HG02588 (cell line): ENCODE measurements at regions not wholly inside any gene's neighbourhood (a gene's known extent, or its start where the extent isn't known, plus 50 kb on each side); places are given as distances from the start of the nearest gene placed in this dataset.
"Not testable (repeated sequence)": the region's sequence is repeated elsewhere in the genome, so short reads cannot be mapped to it uniquely, and the experiment has no call there.

Experiments
- ATAC-seq: cut with Tn5 transposase; IDR thresholded peaks from one replicate; pipeline ENCODE4 v1.9.1; 2021; ENCODE audit warnings: mild to moderate bottlenecking, moderate library complexity; ENCODE audit not compliant: unreplicated experiment

GRCh38 chr3:118075873-118076272, 958.8 kb downstream of the IGSF11 start:
- no peak for ATAC-seq

- no peak for ATAC-seq
Observed at GRCh38 chr3:118077332-118077731, 957.3 kb downstream of the IGSF11 start.

DNA sequence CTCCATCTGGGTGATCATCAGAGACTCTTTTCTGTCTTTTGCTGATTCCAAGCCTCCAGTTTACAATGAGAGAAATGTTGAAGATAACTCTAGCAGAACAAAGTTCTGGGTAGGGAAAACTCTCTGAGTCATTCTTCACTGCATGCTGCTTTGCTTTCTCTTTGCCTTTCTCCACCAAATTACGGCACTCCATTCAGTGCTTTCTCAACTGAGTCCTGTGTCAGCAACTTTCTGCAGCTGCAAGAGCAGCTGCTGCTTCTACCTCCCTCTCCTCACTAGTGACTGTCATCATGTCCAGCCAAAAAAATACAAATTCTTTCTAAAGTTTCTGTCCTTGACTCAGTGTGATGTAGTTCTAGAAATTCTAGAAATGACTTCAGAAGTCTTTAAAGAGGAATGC, 953.8 kb downstream of the IGSF11 start:
- no peak for ATAC-seq

- ATAC-seq = no peak
Observed at GRCh38 chr3:118088696-118089095, 946.0 kb downstream of the IGSF11 start.

GRCh38 chr3:118089563-118089962, 945.1 kb downstream of the IGSF11 start:
- ATAC-seq = no peak

DNA sequence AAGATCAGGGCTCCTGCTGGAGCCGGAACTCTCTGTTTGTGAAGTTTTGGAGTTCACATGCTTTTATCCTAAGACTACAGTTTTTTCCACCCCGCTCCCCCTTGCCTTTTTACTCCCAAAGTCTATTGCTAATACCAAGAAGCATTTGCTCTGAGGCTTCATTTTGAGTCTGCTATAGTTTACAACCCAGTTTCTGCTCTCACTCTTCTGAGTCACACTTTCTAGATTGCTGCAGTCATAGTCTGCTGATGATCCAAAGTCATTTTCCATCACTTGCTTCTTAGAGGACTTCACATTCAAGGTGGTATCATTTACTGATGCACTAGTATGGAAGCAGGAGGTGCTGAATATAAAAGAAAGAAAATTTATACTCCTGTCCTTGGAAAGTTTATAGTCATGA, 937.4 kb downstream of the IGSF11 start:
- ATAC-seq = no peak

DNA sequence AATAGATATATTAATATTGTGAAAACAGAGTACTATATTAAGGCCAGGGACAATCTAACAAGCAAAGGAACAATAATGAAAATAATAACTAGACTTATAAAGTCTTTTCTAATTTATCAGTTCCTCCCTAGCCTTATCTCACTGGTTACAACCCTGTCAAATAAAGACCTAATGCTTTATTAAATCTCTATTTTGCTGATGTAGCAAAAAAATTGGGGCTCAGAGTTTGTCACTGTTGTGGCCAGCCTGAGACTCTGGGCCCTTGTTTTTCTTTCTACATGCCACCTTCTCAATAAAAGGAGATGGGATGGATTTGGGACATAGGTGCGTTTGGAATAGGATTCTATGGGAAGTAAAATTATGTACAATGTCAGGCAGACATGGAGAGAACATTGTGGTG, 937.0 kb downstream of the IGSF11 start:
- no peak for ATAC-seq

GRCh38 chr3:118098827-118099226, 935.8 kb downstream of the IGSF11 start:
- no peak for ATAC-seq

DNA sequence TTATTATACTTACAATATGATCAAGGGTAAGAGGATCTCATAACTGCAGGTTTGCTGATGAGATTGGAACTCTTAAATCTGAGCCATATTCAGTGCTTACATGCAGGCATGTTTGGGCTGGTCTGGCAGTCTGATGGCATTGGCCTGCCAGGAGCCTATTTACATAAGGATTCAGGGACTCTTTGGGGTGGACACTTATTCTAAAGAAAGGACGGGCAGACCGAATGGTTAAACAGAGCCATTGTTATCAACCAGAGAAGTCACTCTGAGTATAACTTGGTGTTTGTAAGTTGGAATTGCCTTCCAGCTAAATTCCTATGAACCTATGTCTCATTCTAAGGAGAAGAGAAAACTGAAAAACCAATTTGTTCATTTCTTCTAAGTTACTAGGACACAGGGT, 932.8 kb downstream of the IGSF11 start:
- no peak for ATAC-seq

DNA sequence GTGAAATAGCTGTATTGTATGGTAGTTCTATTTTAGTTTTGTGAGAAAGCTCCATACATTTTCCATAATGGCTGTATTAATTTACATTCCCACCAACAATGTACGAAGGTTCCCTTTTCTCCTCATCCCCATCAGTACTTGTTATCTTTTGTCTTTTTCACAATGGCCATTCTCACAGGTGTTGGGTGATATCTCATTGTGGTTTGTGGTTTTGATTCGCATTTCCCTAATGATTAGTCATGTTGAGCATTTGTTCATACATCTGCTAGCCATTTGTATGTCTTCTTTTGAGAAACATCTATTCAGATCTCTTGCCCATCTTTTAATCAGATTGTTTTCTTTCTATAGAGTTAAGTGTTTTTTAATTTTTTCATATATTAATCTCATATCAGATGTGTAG, 931.9 kb downstream of the IGSF11 start:
- ATAC-seq = no peak

GRCh38 chr3:118108201-118108600, 926.4 kb downstream of the IGSF11 start:
- ATAC-seq = no peak

DNA sequence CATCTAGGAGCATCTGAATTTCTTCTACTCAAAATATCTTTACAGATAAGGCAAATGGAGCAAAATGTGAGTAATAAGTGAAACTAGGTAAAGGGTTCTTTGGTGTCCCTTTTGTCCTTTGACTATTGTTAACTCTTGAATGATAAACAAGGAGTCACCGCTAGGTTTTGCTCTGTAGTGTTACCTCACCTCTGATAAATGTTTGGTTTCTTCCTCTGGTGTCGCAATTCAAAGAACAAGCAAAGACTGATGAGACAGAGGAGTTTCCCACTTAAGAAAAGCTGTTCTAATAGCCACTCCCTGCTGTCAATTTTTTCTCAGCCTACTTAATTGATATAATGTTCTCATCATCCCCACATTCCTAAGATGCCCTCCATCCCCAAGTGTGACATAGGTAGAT, 925.9 kb downstream of the IGSF11 start:
- ATAC-seq = no peak

- no peak for ATAC-seq
Observed at GRCh38 chr3:118110211-118110610, 924.4 kb downstream of the IGSF11 start.

DNA sequence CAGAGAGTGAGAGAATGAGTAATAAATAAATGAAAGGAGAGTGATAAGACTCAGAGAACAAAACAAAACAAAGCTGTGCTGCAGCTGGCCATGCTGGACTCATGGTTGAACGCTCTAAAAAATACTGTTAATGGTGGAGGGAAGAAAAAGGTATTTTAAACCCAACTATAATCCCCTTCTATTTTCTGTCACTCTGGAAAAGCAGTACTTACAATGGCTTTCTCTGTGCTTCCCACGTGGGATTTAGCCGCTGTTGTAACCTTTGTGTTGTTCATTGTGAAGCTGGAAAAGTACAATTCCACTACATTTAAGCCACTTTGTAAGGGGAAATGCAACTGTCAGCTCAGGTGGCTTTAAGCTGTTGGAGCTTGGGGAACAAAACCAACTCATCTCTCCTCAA, 917.7 kb downstream of the IGSF11 start:
- ATAC-seq = no peak

DNA sequence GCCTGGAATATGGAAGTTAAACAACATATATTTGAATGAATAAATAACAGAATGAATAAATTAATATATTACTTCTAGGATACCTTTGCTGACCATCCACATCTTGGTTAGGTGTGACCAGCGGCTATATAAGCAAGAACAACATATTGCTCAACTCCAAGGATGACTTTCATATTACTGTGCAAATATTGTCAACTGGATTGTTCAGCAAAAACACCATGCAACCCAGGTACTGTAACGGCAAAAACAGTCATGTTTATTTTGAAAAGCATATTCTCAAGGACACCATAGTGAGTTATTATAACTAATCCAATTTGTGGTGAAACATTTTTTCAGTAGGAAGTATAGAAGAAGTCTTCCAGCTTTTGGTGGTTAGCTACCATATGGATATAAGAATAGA, 907.9 kb downstream of the IGSF11 start:
- no peak for ATAC-seq

- ATAC-seq = no peak
Observed at GRCh38 chr3:118127992-118128391, 906.7 kb downstream of the IGSF11 start.

- ATAC-seq = no peak
Observed at GRCh38 chr3:118128886-118129285, 905.8 kb downstream of the IGSF11 start.

GRCh38 chr3:118137778-118138177, 896.9 kb downstream of the IGSF11 start:
- no peak for ATAC-seq

DNA sequence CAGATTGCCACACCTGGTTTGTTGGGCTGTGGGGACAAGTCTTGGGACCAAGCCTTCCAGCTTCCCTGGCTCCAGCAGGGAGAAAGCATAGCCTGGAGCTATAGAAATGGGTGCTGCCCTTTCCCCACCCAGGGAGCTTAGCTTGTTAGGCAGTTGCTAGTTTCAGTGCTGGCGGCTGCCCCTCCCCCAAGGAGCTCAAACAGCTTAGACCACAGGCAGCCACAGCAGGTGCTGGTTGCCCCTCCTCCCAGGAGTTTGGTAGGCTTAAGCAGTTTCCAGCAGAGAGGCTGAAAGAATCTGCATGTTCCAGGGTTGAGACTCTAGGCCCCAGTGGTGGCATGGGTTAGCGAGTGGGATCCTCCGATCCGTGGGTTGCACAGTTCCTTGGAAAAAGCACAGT, 889.7 kb downstream of the IGSF11 start:
- ATAC-seq = no peak

GRCh38 chr3:118146658-118147375, 887.8 kb downstream of the IGSF11 start:
- no peak for ATAC-seq

GRCh38 chr3:118151164-118151563, 883.5 kb downstream of the IGSF11 start:
- no peak for ATAC-seq

GRCh38 chr3:118162627-118163588, 871.7 kb downstream of the IGSF11 start:
- ATAC-seq = not testable (repeated sequence)
